Kidney (tissue), 13 donors: ENCODE measurements at regions not wholly inside any gene's neighbourhood (a gene's known extent, or its start where the extent isn't known, plus 50 kb on each side); places are given as distances from the start of the nearest gene placed in this dataset.

Experiments used
- DNase-seq, 5 donors: peaks; one replicate each; pipeline ENCODE4 v3.0.0-alpha.2; 2013 to 2020
- FAIRE-seq: peaks from 2 replicates; lab custom pipeline; 2012; peaks lifted over from hg19 to GRCh38; lab: Jason Lieb, UNC
- H3K27ac ChIP-seq, 2 donors: one replicate each; pipeline ENCODE4 v1.7.0; 2013; ENCODE audit warnings: low read depth in 2 of 2, low read length in 2 of 2, inconsistent platforms in 1 of 2
- H3K27me3 ChIP-seq: one replicate; pipeline ENCODE4 v1.7.1; 2013; ENCODE audit warnings: low read length, inconsistent platforms; ENCODE audit not compliant: control insufficient read depth, insufficient read depth
- H3K36me3 ChIP-seq, 3 donors: one replicate each; pipeline versions ENCODE4 v1.7.0 to v1.7.1; 2013; ENCODE audit warnings: low read length in 3 of 3, control low read depth in 1 of 3, inconsistent platforms in 1 of 3; ENCODE audit not compliant: insufficient read depth in 3 of 3, control insufficient read depth in 2 of 3
- H3K4me1 ChIP-seq, 3 donors: one replicate each; pipeline versions ENCODE4 v1.7.0 to v1.7.1; 2013; ENCODE audit warnings: low read length in 3 of 3, inconsistent platforms in 1 of 3, low read depth in 1 of 3; ENCODE audit not compliant: control insufficient read depth in 2 of 3, insufficient read depth in 2 of 3
- H3K4me3 ChIP-seq, 3 donors: one replicate each; pipeline versions ENCODE4 v1.7.0 to v1.8.1; 2013; ENCODE audit warnings: low read length in 3 of 3, control low read depth in 1 of 3, inconsistent platforms in 1 of 3
- H3K9ac ChIP-seq, 3 donors: one replicate each; pipeline versions ENCODE4 v1.7.0 to v1.7.1; 2013; ENCODE audit warnings: low read length in 3 of 3, control low read depth in 1 of 3, inconsistent platforms in 1 of 3
- H3K9me3 ChIP-seq, 3 donors: one replicate each; pipeline versions ENCODE4 v1.7.0 to v1.7.1; 2013; ENCODE audit warnings: low read length in 3 of 3, control low read depth in 1 of 3, inconsistent platforms in 1 of 3; ENCODE audit not compliant: control insufficient read depth in 2 of 3, insufficient read depth in 1 of 3
- intact Hi-C: fragments of 100-400 bp; cut with DNase I; formaldehyde crosslinking; loops from one replicate; pipeline ENCODE4 v1.11.1; 2022
- TF ChIP-seq, protein P1 (sequence below): IDR thresholded peaks from 3 replicates; pipeline ENCODE4 v1.5.1; 2012; ENCODE audit warnings: mild to moderate bottlenecking, moderate library complexity, borderline replicate concordance; ENCODE audit not compliant: insufficient read depth; ENCODE audit errors: extremely low read depth
- donor health status: control.
- donor health status: control.
- donor health status: control.
- donor health status: control.
- donor health status: control.
- donor health status: DM: yes; HTN: yes; CAD: no.
- donor health status: Normal renal cell carcinoma (clear cell type).

DNA sequence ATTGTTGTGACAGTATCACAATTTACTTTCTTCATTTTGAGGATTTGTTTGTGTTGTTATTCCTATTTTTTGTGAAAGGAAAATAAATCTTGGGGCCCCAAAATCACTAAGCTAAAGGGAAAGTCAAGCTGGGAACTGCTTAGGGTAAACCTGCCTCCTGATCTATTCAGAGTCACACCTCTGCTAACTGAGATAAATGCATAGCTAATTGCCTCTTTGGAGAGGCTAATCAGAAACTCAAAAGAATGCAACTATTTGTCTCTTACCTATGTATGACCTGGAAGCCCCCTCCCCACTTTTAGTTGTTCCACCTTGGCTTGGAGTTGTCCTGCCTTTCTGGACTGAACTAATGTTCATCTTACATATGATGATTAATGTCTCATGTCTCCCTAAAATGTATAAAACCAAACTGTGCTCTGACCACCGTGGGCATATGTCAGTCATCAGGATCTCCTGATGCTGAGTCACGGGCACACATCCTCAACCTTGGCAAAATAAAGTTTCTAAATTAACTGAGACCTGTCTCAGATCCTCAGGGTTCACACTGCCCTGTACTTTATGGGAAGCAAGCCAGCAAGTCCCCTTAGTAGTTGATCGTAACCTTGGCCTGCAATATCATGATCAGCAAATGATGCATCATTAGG lies 523.2 kb upstream of the GOLIM4 start:
- no peaks in the 10 kb centered on the region for H3K9me3 ChIP-seq
- FAIRE-seq (no peak), DNase-seq (no peak)
- no peaks in the 10 kb centered on the region for H3K27me3 ChIP-seq
- no peak overlapping the region for H3K4me3 ChIP-seq
- no peaks in the 10 kb centered on the region for H3K36me3 ChIP-seq
- H3K9ac ChIP-seq: no peak overlapping the region
- intact Hi-C loops: no loop called here
- H3K4me1 ChIP-seq: no peaks in the 10 kb centered on the region
- no peak overlapping the region for H3K27ac ChIP-seq
- TF ChIP-seq, protein P1, sequence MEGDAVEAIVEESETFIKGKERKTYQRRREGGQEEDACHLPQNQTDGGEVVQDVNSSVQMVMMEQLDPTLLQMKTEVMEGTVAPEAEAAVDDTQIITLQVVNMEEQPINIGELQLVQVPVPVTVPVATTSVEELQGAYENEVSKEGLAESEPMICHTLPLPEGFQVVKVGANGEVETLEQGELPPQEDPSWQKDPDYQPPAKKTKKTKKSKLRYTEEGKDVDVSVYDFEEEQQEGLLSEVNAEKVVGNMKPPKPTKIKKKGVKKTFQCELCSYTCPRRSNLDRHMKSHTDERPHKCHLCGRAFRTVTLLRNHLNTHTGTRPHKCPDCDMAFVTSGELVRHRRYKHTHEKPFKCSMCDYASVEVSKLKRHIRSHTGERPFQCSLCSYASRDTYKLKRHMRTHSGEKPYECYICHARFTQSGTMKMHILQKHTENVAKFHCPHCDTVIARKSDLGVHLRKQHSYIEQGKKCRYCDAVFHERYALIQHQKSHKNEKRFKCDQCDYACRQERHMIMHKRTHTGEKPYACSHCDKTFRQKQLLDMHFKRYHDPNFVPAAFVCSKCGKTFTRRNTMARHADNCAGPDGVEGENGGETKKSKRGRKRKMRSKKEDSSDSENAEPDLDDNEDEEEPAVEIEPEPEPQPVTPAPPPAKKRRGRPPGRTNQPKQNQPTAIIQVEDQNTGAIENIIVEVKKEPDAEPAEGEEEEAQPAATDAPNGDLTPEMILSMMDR: no peak

DNA sequence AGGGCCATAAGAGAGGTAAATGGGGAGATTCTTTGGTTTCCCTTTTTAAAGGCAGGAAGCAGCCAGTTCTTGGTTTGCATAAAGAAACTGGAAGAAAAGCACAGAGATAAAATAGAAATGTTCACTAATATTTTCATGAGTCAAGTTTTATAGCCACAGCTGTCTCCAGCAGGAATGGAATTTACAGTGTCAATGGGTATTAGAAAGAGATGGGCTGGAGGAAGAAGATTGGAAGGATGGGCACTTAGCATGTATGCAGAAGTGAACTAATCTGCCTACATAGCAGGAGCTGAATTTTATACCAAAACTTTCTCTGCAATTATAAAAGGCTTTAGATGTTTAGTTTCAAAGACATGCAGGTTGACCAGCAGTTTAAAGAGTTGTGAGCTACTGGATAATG lies 521.9 kb upstream of the GOLIM4 start:
- TF ChIP-seq, protein P1: no peak
- intact Hi-C loops: no loop called here

DNA sequence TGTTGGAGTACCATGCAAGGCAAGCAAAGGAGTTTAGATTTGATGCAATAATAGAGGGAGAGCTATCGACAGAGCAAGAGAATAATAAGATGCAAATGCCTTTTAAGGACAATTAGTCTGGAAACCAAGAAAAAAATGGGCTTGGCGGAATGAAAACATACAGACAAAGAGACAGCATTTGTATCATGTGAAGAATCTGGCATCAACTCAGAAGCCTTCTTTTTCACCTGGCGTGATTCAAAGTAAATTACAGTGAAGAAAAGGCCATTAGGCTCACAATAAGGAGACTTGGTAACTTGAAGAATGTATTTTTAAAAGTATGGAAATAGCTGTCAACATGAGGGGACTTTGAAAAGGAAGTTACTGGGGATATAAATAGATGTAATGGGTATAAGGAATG lies 521.2 kb upstream of the GOLIM4 start:
- no peak for FAIRE-seq
- DNase-seq: no peak
- TF ChIP-seq, protein P1: no peak

More for the DNA sequence above, 521.9 kb upstream of the GOLIM4 start:
- Histone ChIP-seq H3K9me3 (no peaks in the 10 kb centered on the region), H3K4me3 (no peak overlapping the region), H3K4me1 (no peaks in the 10 kb centered on the region), H3K36me3 (no peaks in the 10 kb centered on the region), H3K27ac (no peak overlapping the region), H3K9ac (no peak overlapping the region), H3K27me3 (no peaks in the 10 kb centered on the region)
- DNase-seq (peak in 1 of 5 donors; percentile 8), FAIRE-seq (no peak)

More for the DNA sequence above, 521.2 kb upstream of the GOLIM4 start:
- Histone ChIP-seq H3K9ac (no peak overlapping the region), H3K27me3 (no peaks in the 10 kb centered on the region), H3K4me3 (no peak overlapping the region), H3K36me3 (no peaks in the 10 kb centered on the region), H3K9me3 (no peaks in the 10 kb centered on the region), H3K4me1 (no peaks in the 10 kb centered on the region), H3K27ac (no peak overlapping the region)
- intact Hi-C loops: no loop called here
